Stomach (tissue), 8 donors: ENCODE measurements at regions not wholly inside any gene's neighbourhood (a gene's known extent, or its start where the extent isn't known, plus 50 kb on each side); places are given as distances from the start of the nearest gene placed in this dataset.

Experiments used
- DNase-seq, 2 donors: peaks; one replicate each; pipeline versions ENCODE4 v3.0.0 to v3.0.0-alpha.2; 2013 to 2019
- H3K27ac ChIP-seq, 5 donors: fragments of 200-600 bp in 4 of 5; sonication (generic) in 4 of 5; one replicate each; pipeline ENCODE4 v1.5.1; 2013 to 2019; ENCODE audit warnings: mild to moderate bottlenecking in 1 of 5, moderate library complexity in 1 of 5
- H3K27me3 ChIP-seq, 3 donors: fragments of 200-600 bp; sonication (generic); one replicate each; pipeline ENCODE4 v1.5.1; 2017 to 2019; ENCODE audit warnings: mixed run types in 1 of 3
- H3K36me3 ChIP-seq, 4 donors: fragments of 200-600 bp; sonication (generic); 1 replicate in 3 of 4; 2 replicates in 1 of 4; pipeline ENCODE4 v1.5.1; 2016 to 2019
- H3K4me1 ChIP-seq, 4 donors: fragments of 200-600 bp; sonication (generic); one replicate each; pipeline ENCODE4 v1.5.1; 2016 to 2019
- H3K4me3 ChIP-seq, 4 donors: fragments of 200-600 bp; sonication (generic) in 3 of 4; one replicate each; pipeline ENCODE4 v1.5.1; 2016 to 2019; ENCODE audit warnings: mild to moderate bottlenecking in 1 of 4
- H3K9me3 ChIP-seq, 4 donors: fragments of 200-600 bp; sonication (generic); one replicate each; pipeline ENCODE4 v1.5.1; 2016 to 2019
- EP300 ChIP-seq: sonication (generic); formaldehyde crosslinking; IDR thresholded peaks from one replicate; pipeline ENCODE4 v1.6.1; 2017; ENCODE audit warnings: antibody characterized with exemption
- POLR2A ChIP-seq, 4 donors: fragments of 450-650 bp; IDR thresholded peaks; one replicate each; pipeline ENCODE4 v1.6.1; 2016; ENCODE audit warnings: antibody characterized with exemption in 4 of 4, control low read depth in 2 of 4, mild to moderate bottlenecking in 1 of 4, moderate library complexity in 1 of 4
- POLR2AphosphoS5 ChIP-seq, 3 donors: sonication (generic); formaldehyde crosslinking; IDR thresholded peaks; one replicate each; pipeline ENCODE4 v1.6.1; 2016; ENCODE audit warnings: antibody characterized with exemption in 3 of 3
- WGBS, 5 donors: extraction: QIAGEN DNeasy Blood & Tissue Kit in 3 of 5; methylation state at CpG; one replicate each; pipeline versions ENCODE4 v1.1.5 to v1.1.7; 2013 to 2018; 5-methylcytosine and 5-hydroxymethylcytosine counted together
- intact Hi-C: fragments of 100-400 bp; cut with DNase I; formaldehyde crosslinking; loops from one replicate; pipeline ENCODE4 v1.15.1; 2023; ENCODE audit warnings: low total_unique reads
- TF ChIP-seq, protein P1 (sequence below), 7 experiments: fragments of 450-650 bp in 4 of 7; fragments of 200-600 bp in 3 of 7; sonication (generic) in 3 of 7; IDR thresholded peaks; one replicate each; pipeline ENCODE4 v1.5.1; 2016 to 2019; ENCODE audit warnings: antibody characterized with exemption in 7 of 7, control low read depth in 2 of 7, mild to moderate bottlenecking in 1 of 7
- donor health status: healthy with polysubstance abuse.
- donor health status: Bipolar disorder and iron deficiency.
- donor health status: healthy.

- Histone ChIP-seq H3K27me3 (no peaks in the 10 kb centered on the region), H3K9me3 (no peaks in the 10 kb centered on the region), H3K4me1 (no peaks in the 10 kb centered on the region), H3K4me3 (no peak overlapping the region), H3K36me3 (no peaks in the 10 kb centered on the region), H3K27ac (no peak overlapping the region)
- intact Hi-C loops, result no loop called here
- TF ChIP-seq POLR2AphosphoS5 (IDR thresholded peaks at IDR 0.05), result no peak
- no peak for TF ChIP-seq EP300
- no peak for TF ChIP-seq POLR2A (IDR thresholded peaks at IDR 0.05)
- TF ChIP-seq, protein P1, sequence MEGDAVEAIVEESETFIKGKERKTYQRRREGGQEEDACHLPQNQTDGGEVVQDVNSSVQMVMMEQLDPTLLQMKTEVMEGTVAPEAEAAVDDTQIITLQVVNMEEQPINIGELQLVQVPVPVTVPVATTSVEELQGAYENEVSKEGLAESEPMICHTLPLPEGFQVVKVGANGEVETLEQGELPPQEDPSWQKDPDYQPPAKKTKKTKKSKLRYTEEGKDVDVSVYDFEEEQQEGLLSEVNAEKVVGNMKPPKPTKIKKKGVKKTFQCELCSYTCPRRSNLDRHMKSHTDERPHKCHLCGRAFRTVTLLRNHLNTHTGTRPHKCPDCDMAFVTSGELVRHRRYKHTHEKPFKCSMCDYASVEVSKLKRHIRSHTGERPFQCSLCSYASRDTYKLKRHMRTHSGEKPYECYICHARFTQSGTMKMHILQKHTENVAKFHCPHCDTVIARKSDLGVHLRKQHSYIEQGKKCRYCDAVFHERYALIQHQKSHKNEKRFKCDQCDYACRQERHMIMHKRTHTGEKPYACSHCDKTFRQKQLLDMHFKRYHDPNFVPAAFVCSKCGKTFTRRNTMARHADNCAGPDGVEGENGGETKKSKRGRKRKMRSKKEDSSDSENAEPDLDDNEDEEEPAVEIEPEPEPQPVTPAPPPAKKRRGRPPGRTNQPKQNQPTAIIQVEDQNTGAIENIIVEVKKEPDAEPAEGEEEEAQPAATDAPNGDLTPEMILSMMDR (IDR thresholded peaks at IDR 0.05), result no peak
- 42 to 61% (median 53%) methylated on average over 3 of the region's 3 CpGs for WGBS, 5 donors
- DNase-seq, result no peak
These were observed 107.7 kb upstream of the ZNF32 start for GRCh38 chr10:43756341-43756740.

GRCh38 chr10:43754569-43755260 is 106.0 kb upstream of the ZNF32 start:
- Histone ChIP-seq H3K27ac (no peak overlapping the region), H3K4me3 (no peak overlapping the region), H3K27me3 (no peaks in the 10 kb centered on the region), H3K36me3 (no peaks in the 10 kb centered on the region), H3K9me3 (no peaks in the 10 kb centered on the region), H3K4me1 (no peaks in the 10 kb centered on the region)
- intact Hi-C loops, result no loop called here
- TF ChIP-seq EP300, result no peak
- TF ChIP-seq, protein P1 (IDR thresholded peaks at IDR 0.05), result no peak
- no peak for TF ChIP-seq POLR2AphosphoS5 (IDR thresholded peaks at IDR 0.05)
- TF ChIP-seq POLR2A (IDR thresholded peaks at IDR 0.05), result no peak
- DNase-seq, result no peak
- WGBS, 5 donors, result 86 to 95% (median 90%) methylated on average over 8 of the region's 8 CpGs

- 87 to 93% (median 91%) methylated on average over 8 to 18 of the region's 18 CpGs for WGBS, 5 donors
- Histone ChIP-seq H3K4me3 (no peak overlapping the region), H3K4me1 (no peaks in the 10 kb centered on the region), H3K36me3 (no peaks in the 10 kb centered on the region), H3K9me3 (no peaks in the 10 kb centered on the region), H3K27me3 (no peaks in the 10 kb centered on the region), H3K27ac (no peak overlapping the region)
- TF ChIP-seq POLR2A (IDR thresholded peaks at IDR 0.05) (no peak), EP300 (no peak), POLR2AphosphoS5 (IDR thresholded peaks at IDR 0.05) (no peak)
- TF ChIP-seq, protein P1 (IDR thresholded peaks at IDR 0.05), result no peak
- no peak for DNase-seq
- intact Hi-C loops, result no loop called here
These were observed 104.8 kb upstream of the ZNF32 start for GRCh38 chr10:43753397-43754061.

- intact Hi-C loops, result no loop called here
- no peak overlapping the region for H3K4me3 ChIP-seq
- TF ChIP-seq POLR2AphosphoS5 (IDR thresholded peaks at IDR 0.05) (no peak), POLR2A (IDR thresholded peaks at IDR 0.05) (no peak), EP300 (no peak)
- TF ChIP-seq, protein P1 (IDR thresholded peaks at IDR 0.05), result no peak
- H3K9me3 ChIP-seq, result no peaks in the 10 kb centered on the region
- H3K36me3 ChIP-seq, result no peaks in the 10 kb centered on the region
- 81 to 100% (median 90%) methylated on average over 1 of the region's 1 CpG for WGBS, 5 donors
- no peak for DNase-seq
- no peaks in the 10 kb centered on the region for H3K4me1 ChIP-seq
- no peaks in the 10 kb centered on the region for H3K27me3 ChIP-seq
- no peak overlapping the region for H3K27ac ChIP-seq
These were observed 104.0 kb upstream of the ZNF32 start for GRCh38 chr10:43752682-43753081.
